ENCODE measurements at regions not wholly inside any gene's neighbourhood (a gene's known extent, or its start where the extent isn't known, plus 50 kb on each side); places are given as distances from the start of the nearest gene placed in this dataset.

- TF ChIP-seq CTCF (conservative IDR thresholded peaks at IDR 0.05; ENCODE audit: low read depth, low read length): no peak
- H3K4me3 ChIP-seq (ENCODE audit: low read depth, low read length): no peak overlapping the region
- no peak for DNase-seq (ENCODE audit: low read depth)
Observed at GRCh38 chr12:125696054-125696453, 630.8 kb downstream of the AACS start.

GRCh38 chr12:125704803-125705202 lies 639.6 kb downstream of the AACS start:
- DNase-seq (ENCODE audit: low read depth): no peak
- no peak overlapping the region for H3K4me3 ChIP-seq (ENCODE audit: low read depth, low read length)
- TF ChIP-seq CTCF (conservative IDR thresholded peaks at IDR 0.05; ENCODE audit: low read depth, low read length): no peak

- DNase-seq (ENCODE audit: low read depth): no peak
- no peak for TF ChIP-seq CTCF (conservative IDR thresholded peaks at IDR 0.05; ENCODE audit: low read depth, low read length)
- no peak overlapping the region for H3K4me3 ChIP-seq (ENCODE audit: low read depth, low read length)
Observed at GRCh38 chr12:125720961-125721360, 655.7 kb downstream of the AACS start.

GRCh38 chr12:125734137-125734536 lies 668.9 kb downstream of the AACS start:
- DNase-seq (ENCODE audit: low read depth): no peak
- TF ChIP-seq CTCF (conservative IDR thresholded peaks at IDR 0.05; ENCODE audit: low read depth, low read length): peak; percentile 22
- no peak overlapping the region for H3K4me3 ChIP-seq (ENCODE audit: low read depth, low read length)

GRCh38 chr12:125738211-125738610 lies 673.0 kb downstream of the AACS start:
- H3K4me3 ChIP-seq (ENCODE audit: low read depth, low read length): no peak overlapping the region
- DNase-seq (ENCODE audit: low read depth): no peak
- no peak for TF ChIP-seq CTCF (conservative IDR thresholded peaks at IDR 0.05; ENCODE audit: low read depth, low read length)

GRCh38 chr12:125742413-125742812 lies 677.2 kb downstream of the AACS start:
- no peak for TF ChIP-seq CTCF (conservative IDR thresholded peaks at IDR 0.05; ENCODE audit: low read depth, low read length)
- no peak for DNase-seq (ENCODE audit: low read depth)
- H3K4me3 ChIP-seq (ENCODE audit: low read depth, low read length): no peak overlapping the region

GRCh38 chr12:125744201-125744600 lies 679.0 kb downstream of the AACS start:
- TF ChIP-seq CTCF (conservative IDR thresholded peaks at IDR 0.05; ENCODE audit: low read depth, low read length): no peak
- no peak for DNase-seq (ENCODE audit: low read depth)
- no peak overlapping the region for H3K4me3 ChIP-seq (ENCODE audit: low read depth, low read length)
